ENCODE measurements at regions not wholly inside any gene's neighbourhood (a gene's known extent, or its start where the extent isn't known, plus 50 kb on each side); places are given as distances from the start of the nearest gene placed in this dataset.

- no peak for DNase-seq (ENCODE audit: low read depth)
Measured at GRCh38 chr9:18146329-18146728, 327.6 kb upstream of the ADAMTSL1 start.

GRCh38 chr9:18149471-18150011 lies 324.4 kb upstream of the ADAMTSL1 start:
- peak; percentile 29 for DNase-seq (ENCODE audit: low read depth)

- DNase-seq (ENCODE audit: low read depth): no peak
Measured at GRCh38 chr9:18154661-18155060, 319.3 kb upstream of the ADAMTSL1 start.

GRCh38 chr9:18159254-18159653 lies 314.7 kb upstream of the ADAMTSL1 start:
- no peak for DNase-seq (ENCODE audit: low read depth)

GRCh38 chr9:18163146-18163545 lies 310.8 kb upstream of the ADAMTSL1 start:
- DNase-seq (ENCODE audit: low read depth): no peak

- DNase-seq (ENCODE audit: low read depth): no peak
Measured at GRCh38 chr9:18167733-18168132, 306.2 kb upstream of the ADAMTSL1 start.

GRCh38 chr9:18173923-18174322 lies 300.0 kb upstream of the ADAMTSL1 start:
- peak; percentile 19 for DNase-seq (ENCODE audit: low read depth)

- DNase-seq (ENCODE audit: low read depth): no peak
Measured at GRCh38 chr9:18182636-18183035, 291.3 kb upstream of the ADAMTSL1 start.

- no peak for DNase-seq (ENCODE audit: low read depth)
Measured at GRCh38 chr9:18183974-18184373, 290.0 kb upstream of the ADAMTSL1 start.

GRCh38 chr9:18184401-18184800 lies 289.6 kb upstream of the ADAMTSL1 start:
- DNase-seq (ENCODE audit: low read depth): peak; percentile 84

GRCh38 chr9:18185196-18185595 lies 288.8 kb upstream of the ADAMTSL1 start:
- peak; percentile 80 for DNase-seq (ENCODE audit: low read depth)

GRCh38 chr9:18188971-18189370 lies 285.0 kb upstream of the ADAMTSL1 start:
- no peak for DNase-seq (ENCODE audit: low read depth)

GRCh38 chr9:18189871-18190670 lies 283.9 kb upstream of the ADAMTSL1 start:
- DNase-seq (ENCODE audit: low read depth): no peak

GRCh38 chr9:18190671-18191374 lies 283.1 kb upstream of the ADAMTSL1 start:
- no peak for DNase-seq (ENCODE audit: low read depth)

GRCh38 chr9:18194316-18194715 lies 279.6 kb upstream of the ADAMTSL1 start:
- no peak for DNase-seq (ENCODE audit: low read depth)

GRCh38 chr9:18195223-18195622 lies 278.7 kb upstream of the ADAMTSL1 start:
- no peak for DNase-seq (ENCODE audit: low read depth)

- no peak for DNase-seq (ENCODE audit: low read depth)
Measured at GRCh38 chr9:18202924-18203323, 271.0 kb upstream of the ADAMTSL1 start.

- no peak for DNase-seq (ENCODE audit: low read depth)
Measured at GRCh38 chr9:18207735-18208134, 266.2 kb upstream of the ADAMTSL1 start.

GRCh38 chr9:18208166-18209059 lies 265.5 kb upstream of the ADAMTSL1 start:
- DNase-seq (ENCODE audit: low read depth): peak; percentile 56

GRCh38 chr9:18215626-18216025 lies 258.3 kb upstream of the ADAMTSL1 start:
- DNase-seq (ENCODE audit: low read depth): no peak

- DNase-seq (ENCODE audit: low read depth): no peak
Measured at GRCh38 chr9:18216376-18216775, 257.6 kb upstream of the ADAMTSL1 start.

GRCh38 chr9:18228101-18228500 lies 245.9 kb upstream of the ADAMTSL1 start:
- DNase-seq (ENCODE audit: low read depth): no peak
